DOHH2 (cell line): ENCODE measurements at regions not wholly inside any gene's neighbourhood (a gene's known extent, or its start where the extent isn't known, plus 50 kb on each side); places are given as distances from the start of the nearest gene placed in this dataset.

ENCODE experiments used
- EZH2phosphoT487 ChIP-seq: fragments of 200-600 bp; sonication (generic); IDR thresholded peaks from 2 replicates; pipeline ENCODE4 v1.6.1; 2017; ENCODE audit warnings: borderline replicate concordance, mild to moderate bottlenecking, antibody characterized with exemption, low read length, moderate library complexity, mixed read lengths
- TF ChIP-seq, protein P1 (sequence below): fragments of 200-600 bp; sonication (generic); IDR thresholded peaks from one replicate; pipeline ENCODE4 v1.5.1; 2014; ENCODE audit warnings: antibody characterized with exemption, mild to moderate bottlenecking, low read depth, low read length; ENCODE audit not compliant: poor library complexity, severe bottlenecking

DNA sequence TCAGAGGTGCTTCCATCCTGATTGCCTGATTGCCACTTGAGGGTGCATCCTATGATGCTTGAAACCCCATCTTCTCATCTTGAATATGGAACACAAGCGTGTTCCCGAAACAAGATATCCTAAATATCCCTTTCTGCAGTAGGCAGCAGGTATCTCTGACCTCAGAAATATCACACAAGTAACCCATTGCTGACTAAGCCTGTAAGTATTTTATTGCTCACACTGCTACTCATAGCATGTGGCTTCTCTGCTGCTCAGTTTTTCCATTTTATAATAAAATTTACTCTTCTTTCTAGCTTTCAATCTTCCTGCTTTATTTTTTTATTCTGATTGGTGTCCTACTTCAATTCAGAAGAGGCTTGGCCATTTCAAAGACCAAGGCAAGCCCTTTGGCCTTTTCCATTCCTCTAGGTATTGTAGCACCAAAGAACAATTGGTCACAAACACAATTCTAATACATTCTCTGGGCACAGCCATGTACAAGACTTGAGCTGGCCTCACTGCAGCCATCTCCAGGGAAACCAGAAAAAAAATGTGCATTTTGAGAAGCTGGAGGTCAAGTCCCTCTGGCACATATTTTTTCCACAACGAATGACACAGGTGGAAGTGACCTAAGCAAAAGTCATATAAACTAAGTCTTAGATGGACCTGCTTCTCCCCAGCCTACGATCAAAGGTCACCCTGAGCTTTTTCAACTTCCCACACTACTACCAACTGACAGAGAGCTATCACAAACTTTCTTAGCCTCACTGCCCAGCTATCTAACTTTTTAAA, 107.0 kb downstream of the OR13H1 start:
- TF ChIP-seq, protein P1, sequence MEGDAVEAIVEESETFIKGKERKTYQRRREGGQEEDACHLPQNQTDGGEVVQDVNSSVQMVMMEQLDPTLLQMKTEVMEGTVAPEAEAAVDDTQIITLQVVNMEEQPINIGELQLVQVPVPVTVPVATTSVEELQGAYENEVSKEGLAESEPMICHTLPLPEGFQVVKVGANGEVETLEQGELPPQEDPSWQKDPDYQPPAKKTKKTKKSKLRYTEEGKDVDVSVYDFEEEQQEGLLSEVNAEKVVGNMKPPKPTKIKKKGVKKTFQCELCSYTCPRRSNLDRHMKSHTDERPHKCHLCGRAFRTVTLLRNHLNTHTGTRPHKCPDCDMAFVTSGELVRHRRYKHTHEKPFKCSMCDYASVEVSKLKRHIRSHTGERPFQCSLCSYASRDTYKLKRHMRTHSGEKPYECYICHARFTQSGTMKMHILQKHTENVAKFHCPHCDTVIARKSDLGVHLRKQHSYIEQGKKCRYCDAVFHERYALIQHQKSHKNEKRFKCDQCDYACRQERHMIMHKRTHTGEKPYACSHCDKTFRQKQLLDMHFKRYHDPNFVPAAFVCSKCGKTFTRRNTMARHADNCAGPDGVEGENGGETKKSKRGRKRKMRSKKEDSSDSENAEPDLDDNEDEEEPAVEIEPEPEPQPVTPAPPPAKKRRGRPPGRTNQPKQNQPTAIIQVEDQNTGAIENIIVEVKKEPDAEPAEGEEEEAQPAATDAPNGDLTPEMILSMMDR, result no peak
- TF ChIP-seq EZH2phosphoT487, result no peak
